Naive B cell (primary cell): ENCODE measurements at regions not wholly inside any gene's neighbourhood (a gene's known extent, or its start where the extent isn't known, plus 50 kb on each side); places are given as distances from the start of the nearest gene placed in this dataset.

ENCODE experiments used
- ATAC-seq, 2 donors: fragments of 150-1000 bp; cut with Tn5 transposase; 2 replicates each; pipeline ENCODE4 v1.10.0; 2021; ENCODE audit warnings: low read depth in 2 of 2, mild to moderate bottlenecking in 2 of 2, moderate library complexity in 2 of 2
- DNase-seq: peaks from one replicate; pipeline ENCODE4 v3.0.0; 2022
- H3K27ac Mint-ChIP-seq, 6 donors: one replicate each; pipeline ENCODE4 v1.8.0; 2020 to 2022; ENCODE audit warnings: mild to moderate bottlenecking in 6 of 6, mixed read lengths in 6 of 6, moderate library complexity in 5 of 6, inconsistent platforms in 2 of 6
- H3K27me3 Mint-ChIP-seq, 3 donors: one replicate each; pipeline ENCODE4 v1.8.0; 2021 to 2022; ENCODE audit warnings: mixed read lengths in 3 of 3, mild to moderate bottlenecking in 1 of 3
- H3K36me3 Mint-ChIP-seq, 2 donors: one replicate each; pipeline ENCODE4 v1.8.0; 2020 to 2022; ENCODE audit warnings: mixed read lengths in 2 of 2, inconsistent platforms in 1 of 2, mild to moderate bottlenecking in 1 of 2
- H3K4me1 Mint-ChIP-seq, 3 donors: one replicate each; pipeline ENCODE4 v1.8.0; 2020 to 2022; ENCODE audit warnings: mixed read lengths in 3 of 3, inconsistent platforms in 1 of 3, mild to moderate bottlenecking in 1 of 3, moderate library complexity in 1 of 3
- H3K4me3 Mint-ChIP-seq, 8 donors: one replicate each; pipeline ENCODE4 v1.8.0; 2020 to 2022; ENCODE audit warnings: mild to moderate bottlenecking in 8 of 8, mixed read lengths in 8 of 8, moderate library complexity in 8 of 8, inconsistent platforms in 2 of 8
- H3K9me3 Mint-ChIP-seq, 7 donors: one replicate each; pipeline ENCODE4 v1.8.0; 2020 to 2022; ENCODE audit warnings: mixed read lengths in 7 of 7, mild to moderate bottlenecking in 5 of 7, inconsistent platforms in 2 of 7, moderate library complexity in 1 of 7

GRCh38 chr5:9686216-9686615 is 56.1 kb upstream of the TAS2R1 start:
- no peaks in the 10 kb centered on the region for H3K36me3 Mint-ChIP-seq
- no peak overlapping the region for H3K4me3 Mint-ChIP-seq
- DNase-seq (no peak), ATAC-seq (no peak)
- no peak overlapping the region for H3K27ac Mint-ChIP-seq
- no peaks in the 10 kb centered on the region for H3K4me1 Mint-ChIP-seq
- H3K9me3 Mint-ChIP-seq: peaks cover 0 to 14% (median 0%) of the 10 kb centered on the region in 7 donors
- no peaks in the 10 kb centered on the region for H3K27me3 Mint-ChIP-seq

DNA sequence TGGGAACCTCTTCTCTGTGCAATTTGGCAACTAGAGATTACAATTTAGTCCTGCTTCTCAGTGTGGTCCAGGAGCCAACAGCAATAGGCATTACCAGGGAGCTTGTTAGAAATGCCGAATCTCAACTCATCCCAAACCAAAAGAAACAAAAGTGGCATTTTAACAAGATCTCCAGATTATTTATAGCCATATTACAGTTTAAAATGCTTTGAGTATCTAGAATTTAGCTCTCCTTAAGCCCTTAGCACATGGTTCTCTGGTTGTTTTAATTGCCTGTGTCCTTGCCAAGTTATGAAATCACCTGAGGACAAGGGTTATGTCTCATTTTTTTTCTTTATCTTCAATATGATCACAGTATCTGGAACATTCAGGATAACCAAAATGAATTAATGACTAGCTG is 51.6 kb upstream of the TAS2R1 start:
- ATAC-seq (no peak), DNase-seq (no peak)
- no peak overlapping the region for H3K27ac Mint-ChIP-seq
- H3K4me1 Mint-ChIP-seq: no peaks in the 10 kb centered on the region
- peaks cover 6 to 27% (median 8%) of the 10 kb centered on the region in 7 donors for H3K9me3 Mint-ChIP-seq
- peaks cover 0 to 10% of the 10 kb centered on the region in 2 donors for H3K36me3 Mint-ChIP-seq
- no peak overlapping the region for H3K4me3 Mint-ChIP-seq
- no peaks in the 10 kb centered on the region for H3K27me3 Mint-ChIP-seq
